Upper lobe of left lung (tissue), 4 donors: ENCODE measurements at regions not wholly inside any gene's neighbourhood (a gene's known extent, or its start where the extent isn't known, plus 50 kb on each side); places are given as distances from the start of the nearest gene placed in this dataset.

Source experiments
- EP300 ChIP-seq, 4 donors: sonication (generic); formaldehyde crosslinking; IDR thresholded peaks; one replicate each; pipeline ENCODE4 v1.5.1; 2017; ENCODE audit warnings: antibody characterized with exemption in 4 of 4, control low read depth in 2 of 4
- POLR2A ChIP-seq, 4 donors: fragments of 450-650 bp; IDR thresholded peaks; one replicate each; pipeline ENCODE4 v1.5.1; 2016 to 2017; ENCODE audit warnings: antibody characterized with exemption in 4 of 4, mild to moderate bottlenecking in 2 of 4
- POLR2AphosphoS5 ChIP-seq, 2 donors: sonication (generic); formaldehyde crosslinking; IDR thresholded peaks; one replicate each; pipeline ENCODE4 v1.5.1; 2017; ENCODE audit warnings: antibody characterized with exemption in 2 of 2
- TF ChIP-seq, protein P1 (sequence below), 6 experiments: fragments of 450-650 bp in 4 of 6; fragments of 200-600 bp in 2 of 6; sonication (generic) in 2 of 6; IDR thresholded peaks; one replicate each; pipeline ENCODE4 v1.5.1; 2016 to 2019; ENCODE audit warnings: antibody characterized with exemption in 6 of 6

DNA sequence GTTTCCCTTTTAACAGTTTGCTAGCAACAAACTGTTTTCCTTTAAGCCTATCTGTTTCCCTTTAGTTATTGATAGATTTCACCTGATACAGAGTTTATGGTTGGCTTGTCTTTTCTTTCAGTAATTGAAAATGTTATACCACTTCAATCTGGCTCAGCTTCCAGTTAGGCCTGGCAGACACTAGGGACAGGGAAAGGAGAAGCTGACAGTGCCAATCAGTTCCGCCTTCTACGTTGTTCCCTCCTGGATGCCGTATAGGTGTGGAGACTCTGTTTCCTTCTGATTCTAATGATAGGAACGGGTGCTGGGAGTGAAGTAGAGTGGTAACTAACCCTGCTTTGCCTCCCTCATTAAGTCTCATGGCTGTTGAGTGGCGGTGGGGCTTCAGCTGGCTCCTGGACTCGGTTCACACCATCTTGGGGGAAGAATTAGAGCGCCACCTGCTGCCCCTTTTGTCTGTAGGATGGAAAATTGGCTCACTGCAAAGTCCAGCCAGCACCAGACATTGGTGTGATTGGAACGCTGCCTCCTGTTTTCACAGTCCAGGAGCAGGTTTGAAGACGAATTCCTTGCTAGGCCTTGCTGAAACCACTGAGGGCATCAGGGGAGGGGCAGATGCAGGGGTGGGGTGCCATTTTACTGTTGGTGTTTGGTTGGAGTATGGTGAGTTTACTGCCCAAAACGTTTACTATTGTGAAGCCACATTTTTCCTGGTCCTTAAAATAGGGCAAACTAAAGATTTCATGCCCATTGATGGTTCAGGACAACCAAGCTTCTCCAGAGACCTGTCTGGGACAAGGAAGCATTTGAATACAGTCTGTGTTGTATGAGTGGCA, 1729.5 kb downstream of the GRIK2 start:
- TF ChIP-seq, protein P1, sequence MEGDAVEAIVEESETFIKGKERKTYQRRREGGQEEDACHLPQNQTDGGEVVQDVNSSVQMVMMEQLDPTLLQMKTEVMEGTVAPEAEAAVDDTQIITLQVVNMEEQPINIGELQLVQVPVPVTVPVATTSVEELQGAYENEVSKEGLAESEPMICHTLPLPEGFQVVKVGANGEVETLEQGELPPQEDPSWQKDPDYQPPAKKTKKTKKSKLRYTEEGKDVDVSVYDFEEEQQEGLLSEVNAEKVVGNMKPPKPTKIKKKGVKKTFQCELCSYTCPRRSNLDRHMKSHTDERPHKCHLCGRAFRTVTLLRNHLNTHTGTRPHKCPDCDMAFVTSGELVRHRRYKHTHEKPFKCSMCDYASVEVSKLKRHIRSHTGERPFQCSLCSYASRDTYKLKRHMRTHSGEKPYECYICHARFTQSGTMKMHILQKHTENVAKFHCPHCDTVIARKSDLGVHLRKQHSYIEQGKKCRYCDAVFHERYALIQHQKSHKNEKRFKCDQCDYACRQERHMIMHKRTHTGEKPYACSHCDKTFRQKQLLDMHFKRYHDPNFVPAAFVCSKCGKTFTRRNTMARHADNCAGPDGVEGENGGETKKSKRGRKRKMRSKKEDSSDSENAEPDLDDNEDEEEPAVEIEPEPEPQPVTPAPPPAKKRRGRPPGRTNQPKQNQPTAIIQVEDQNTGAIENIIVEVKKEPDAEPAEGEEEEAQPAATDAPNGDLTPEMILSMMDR (IDR thresholded peaks at IDR 0.05): peak in 4 of 6 experiments; percentile 17 to 55 (median 30)
- TF ChIP-seq POLR2AphosphoS5 (IDR thresholded peaks at IDR 0.05) (no peak), POLR2A (IDR thresholded peaks at IDR 0.05) (no peak), EP300 (IDR thresholded peaks at IDR 0.05) (no peak)
